ENCODE measurements at regions not wholly inside any gene's neighbourhood (a gene's known extent, or its start where the extent isn't known, plus 50 kb on each side); places are given as distances from the start of the nearest gene placed in this dataset.

DNA sequence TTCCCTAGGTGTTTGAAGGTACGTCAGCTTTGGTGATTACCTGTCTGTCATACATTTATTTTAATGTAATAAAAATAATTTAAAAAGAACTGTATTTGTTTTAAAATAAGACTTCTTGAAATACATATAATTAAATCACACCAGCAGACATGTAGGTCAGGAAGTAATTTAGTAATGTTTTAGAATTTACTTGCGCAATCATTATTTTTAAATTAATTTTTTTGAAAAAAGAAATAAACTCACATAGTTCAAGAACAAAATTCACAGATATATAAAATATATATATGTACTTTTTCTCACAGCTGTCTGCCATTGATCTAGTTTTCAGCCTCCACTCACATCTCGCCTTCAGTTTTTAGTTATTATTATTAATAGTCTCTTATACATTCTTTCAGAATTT lies 875.9 kb downstream of the TTLL7 start:
- Histone ChIP-seq H2AFZ (ENCODE audit: control insufficient read depth, low read depth, low read length) (no peak overlapping the region), H3K9me3 (replicated peaks; ENCODE audit: control insufficient read depth, insufficient read depth, low read length) (no peaks in the 10 kb centered on the region), H3K27me3 (replicated peaks in 1 of 2; ENCODE audit: control insufficient read depth in 2 of 2, insufficient read depth in 2 of 2, low read length in 1 of 2) (no peaks in the 10 kb centered on the region), H3K9ac (ENCODE audit: control insufficient read depth, insufficient read depth, low read length) (no peak overlapping the region), H4K20me1 (ENCODE audit: control insufficient read depth, insufficient read depth) (no peaks in the 10 kb centered on the region), H3K4me1 (ENCODE audit: control insufficient read depth, insufficient read depth, low read length) (no peaks in the 10 kb centered on the region), H3K79me2 (ENCODE audit: control insufficient read depth, insufficient read depth, low read length) (no peaks in the 10 kb centered on the region), H3K4me2 (ENCODE audit: control insufficient read depth, insufficient read depth) (no peak overlapping the region), H3K27ac (ENCODE audit: control insufficient read depth, insufficient read depth) (no peak overlapping the region), H3K4me3 (no peak overlapping the region), H3K36me3 (ENCODE audit: control insufficient read depth in 2 of 2, insufficient read depth in 2 of 2, low read length in 1 of 2) (no peaks in the 10 kb centered on the region)
- RAD21 ChIA-PET (ENCODE audit: unreplicated experiment) = no interaction called here
- POLR2A ChIA-PET = no interaction called here
- SMC1A ChIA-PET (ENCODE audit: uncharacterized antibody, unreplicated experiment) = interaction anchor here (0.6 kb wide), 1 partner anchor 14 kb away, joined by 3 read pairs; no protein-coding TSS in a partner anchor
- CTCF ChIA-PET = no interaction called here
- in situ Hi-C loops (cut with MboI) = no loop called here
- no TSS peak for BruUV-seq (replicated peaks)
- TF ChIP-seq TARDBP (IDR thresholded peaks at IDR 0.05; ENCODE audit: borderline replicate concordance) (no peak), PAX5 (IDR thresholded peaks at IDR 0.05; ENCODE audit: borderline replicate concordance, low read depth, low read length) (no peak), CREB1 (IDR thresholded peaks at IDR 0.05; ENCODE audit: low read depth) (no peak), SUZ12 (IDR thresholded peaks at IDR 0.05; ENCODE audit: unreplicated experiment) (no peak), POLR2AphosphoS5 (IDR thresholded peaks at IDR 0.05; ENCODE audit: low read length) (no peak), IKZF1 (conservative IDR thresholded peaks at IDR 0.05) (no peak), MYB (IDR thresholded peaks at IDR 0.05; ENCODE audit: borderline replicate concordance, low read depth, low read length) (no peak), CTCF (IDR thresholded peaks at IDR 0.05 in 2 of 3, conservative IDR thresholded peaks at IDR 0.05 in 1 of 3; ENCODE audit: control insufficient read depth in 2 of 3, extremely low read depth in 1 of 3, insufficient read depth in 1 of 3, low read depth in 3 of 3, low read length in 3 of 3) (no peak)
- intact Hi-C loops (cut with micrococcal nuclease; ENCODE audit: unreplicated experiment) = no loop called here
- WGBS (ENCODE audit: insufficient coverage, insufficient replicate concordance, low lambda C conversion rate, missing lambda C conversion rate) = 89% methylated on average over 3 of the region's 3 CpGs
- FAIRE-seq = no peak
- ATAC-seq = no peak
- no peak for DNase-seq (ENCODE audit: low read depth, low spot score)
